ENCODE measurements at regions not wholly inside any gene's neighbourhood (a gene's known extent, or its start where the extent isn't known, plus 50 kb on each side); places are given as distances from the start of the nearest gene placed in this dataset.
A peak's percentile ranks its signal among the peaks of the same experiment; 100 is the strongest.
"Not testable (repeated sequence)": the region's sequence is repeated elsewhere in the genome, so short reads cannot be mapped to it uniquely, and the experiment has no call there.

GRCh38 chr18:34491719-34492118 lies 218.4 kb upstream of the DTNA start:
- no peak for DNase-seq

GRCh38 chr18:34492652-34493051 lies 217.4 kb upstream of the DTNA start:
- no peak for DNase-seq

GRCh38 chr18:34493099-34493544 lies 217.0 kb upstream of the DTNA start:
- DNase-seq: peak; percentile 32 to 42

- peak; percentile 17 to 22 for DNase-seq
Observed at GRCh38 chr18:34493566-34494358, 216.3 kb upstream of the DTNA start.

- no peak for DNase-seq
Observed at GRCh38 chr18:34494359-34494696, 215.8 kb upstream of the DTNA start.

GRCh38 chr18:34495506-34495905 lies 214.6 kb upstream of the DTNA start:
- DNase-seq: no peak

GRCh38 chr18:34501553-34501952 lies 208.5 kb upstream of the DTNA start:
- DNase-seq: no peak

- DNase-seq: no peak
Observed at GRCh38 chr18:34506198-34506597, 203.9 kb upstream of the DTNA start.

- DNase-seq: no peak
Observed at GRCh38 chr18:34509163-34509562, 200.9 kb upstream of the DTNA start.

- no peak for DNase-seq
Observed at GRCh38 chr18:34509879-34510586, 200.1 kb upstream of the DTNA start.

GRCh38 chr18:34510926-34511325 lies 199.2 kb upstream of the DTNA start:
- DNase-seq: no peak

GRCh38 chr18:34511435-34511834 lies 198.7 kb upstream of the DTNA start:
- DNase-seq: no peak

GRCh38 chr18:34511879-34512278 lies 198.2 kb upstream of the DTNA start:
- no peak for DNase-seq

- DNase-seq: no peak
Observed at GRCh38 chr18:34514238-34514637, 195.9 kb upstream of the DTNA start.

- DNase-seq: no peak
Observed at GRCh38 chr18:34514957-34515356, 195.1 kb upstream of the DTNA start.

GRCh38 chr18:34516355-34516754 lies 193.7 kb upstream of the DTNA start:
- DNase-seq: not testable (repeated sequence)

GRCh38 chr18:34516996-34517395 lies 193.1 kb upstream of the DTNA start:
- DNase-seq: not testable (repeated sequence)

- no peak for DNase-seq
Observed at GRCh38 chr18:34521040-34521439, 189.1 kb upstream of the DTNA start.

- DNase-seq: no peak
Observed at GRCh38 chr18:34522603-34523002, 187.5 kb upstream of the DTNA start.

GRCh38 chr18:34525244-34525643 lies 184.9 kb upstream of the DTNA start:
- no peak for DNase-seq

- no peak for DNase-seq
Observed at GRCh38 chr18:34528177-34528576, 181.9 kb upstream of the DTNA start.

- no peak for DNase-seq
Observed at GRCh38 chr18:34529358-34530335, 180.5 kb upstream of the DTNA start.

GRCh38 chr18:34531110-34531509 lies 179.0 kb upstream of the DTNA start:
- DNase-seq: no peak

All from activated T-cell treated with anti-CD3 and anti-CD28 coated beads, Interleukin-2, amount 50 U/mL, for 48 hours (primary cell).